Activated CD4-positive, alpha-beta T cell treated with anti-CD3 and anti-CD28 coated beads, Interleukin-2, Interleukin-4, amounts not matched to agents 100 ng/mL and 50 ng/mL, durations not matched to agents 16 hours and 8 hours (primary cell): ENCODE measurements at regions not wholly inside any gene's neighbourhood (a gene's known extent, or its start where the extent isn't known, plus 50 kb on each side); places are given as distances from the start of the nearest gene placed in this dataset.

Experiments used
- DNase-seq: peaks from one replicate; pipeline ENCODE4 v3.0.0-alpha.2; 2020; ENCODE audit warnings: low spot score

DNA sequence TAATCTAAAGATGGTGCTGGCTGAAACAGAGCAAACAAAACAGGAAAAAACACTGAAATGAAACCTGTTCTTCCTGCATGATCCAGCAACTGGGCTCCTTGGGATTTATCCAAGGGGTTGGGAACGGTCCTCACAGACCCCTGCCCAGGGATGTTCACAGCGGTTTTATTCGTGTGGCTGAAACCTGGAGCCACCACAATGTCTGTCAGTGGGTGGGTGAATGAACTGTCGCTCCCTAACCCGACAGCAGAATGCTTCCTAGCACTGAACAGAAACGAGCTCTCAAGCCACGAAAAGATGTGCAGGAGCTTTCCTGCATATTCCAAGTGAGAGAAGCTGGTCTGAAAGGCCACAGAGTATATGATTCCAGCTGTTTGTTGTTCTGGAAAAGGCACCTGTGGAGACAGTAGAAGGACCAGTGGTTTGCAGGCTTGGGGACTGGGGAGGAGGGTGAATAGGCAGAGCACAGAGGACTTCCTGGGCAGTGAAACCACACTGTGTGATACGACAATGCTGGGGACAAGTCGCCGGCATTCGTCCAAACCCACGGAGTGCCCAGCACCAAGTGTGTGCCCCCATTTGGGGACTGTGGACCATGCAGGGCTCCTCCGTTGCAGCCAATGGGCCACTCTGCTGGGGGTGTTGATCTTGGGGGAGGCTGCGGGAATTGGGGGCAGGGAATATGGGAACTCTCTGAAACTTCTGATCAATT lies 73.9 kb downstream of the TEX29 start:
- DNase-seq: no peak

DNA sequence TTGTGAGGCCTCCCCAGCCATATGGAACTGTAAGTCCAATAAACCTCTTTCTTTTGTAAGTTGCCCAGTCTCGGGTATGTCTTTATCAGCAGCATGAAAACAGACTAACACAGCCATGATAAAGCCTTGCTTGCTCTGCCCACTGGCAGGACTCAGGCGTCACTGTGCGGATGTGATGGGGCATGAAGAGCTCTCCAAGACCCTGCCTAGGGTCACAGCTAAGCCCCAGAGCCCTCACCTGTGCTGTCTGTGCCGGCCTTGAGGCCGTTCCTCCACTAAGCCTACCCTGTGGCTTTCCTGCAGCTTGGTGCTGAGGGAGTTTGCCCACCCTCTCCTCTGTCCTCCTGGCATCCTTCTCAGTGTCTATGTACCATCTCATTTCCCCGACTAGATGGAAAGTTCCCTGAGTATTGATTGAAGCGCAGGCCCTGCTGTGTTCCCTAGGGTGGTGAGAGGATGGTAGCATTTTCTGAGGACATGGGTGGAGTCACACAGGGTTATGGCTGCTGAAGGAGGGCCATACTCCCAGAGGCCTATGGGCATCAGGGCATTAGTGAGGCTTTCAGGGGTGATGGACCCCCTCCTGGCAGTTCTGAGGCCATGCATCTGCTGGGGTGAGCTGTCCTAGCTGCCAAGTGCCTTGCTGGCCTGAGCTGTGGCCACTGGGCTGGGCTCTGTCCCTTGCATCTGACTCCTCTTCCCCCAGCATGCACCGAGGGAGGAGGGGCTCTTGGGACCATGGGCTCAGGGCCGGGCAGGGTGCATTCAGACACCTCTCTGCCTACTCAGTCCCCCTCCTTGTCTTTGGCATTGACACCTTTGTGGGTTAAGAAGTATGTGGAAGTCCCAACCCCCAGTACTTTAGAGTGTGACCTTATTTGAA lies 75.3 kb downstream of the TEX29 start:
- DNase-seq: no peak

DNA sequence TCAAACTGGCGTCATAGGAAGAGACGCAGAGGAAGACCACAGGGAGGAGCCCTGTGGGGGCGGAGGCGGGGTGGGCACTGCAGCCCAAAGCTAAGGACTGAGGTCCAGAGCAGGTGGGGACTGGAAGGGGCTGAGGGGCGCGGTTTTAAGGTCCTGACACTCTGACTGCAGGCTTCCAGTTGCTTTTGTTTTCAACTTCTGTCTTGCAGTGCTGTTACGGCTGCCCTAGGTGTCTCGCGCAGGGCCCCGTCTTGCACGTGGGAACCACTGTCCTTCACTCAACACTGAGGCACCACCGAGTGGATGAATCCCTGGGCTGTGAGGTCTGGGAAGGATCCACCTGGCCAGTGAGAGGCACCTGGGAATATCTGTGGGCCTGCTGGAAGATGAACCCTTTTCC lies 76.0 kb downstream of the TEX29 start:
- DNase-seq: no peak

DNA sequence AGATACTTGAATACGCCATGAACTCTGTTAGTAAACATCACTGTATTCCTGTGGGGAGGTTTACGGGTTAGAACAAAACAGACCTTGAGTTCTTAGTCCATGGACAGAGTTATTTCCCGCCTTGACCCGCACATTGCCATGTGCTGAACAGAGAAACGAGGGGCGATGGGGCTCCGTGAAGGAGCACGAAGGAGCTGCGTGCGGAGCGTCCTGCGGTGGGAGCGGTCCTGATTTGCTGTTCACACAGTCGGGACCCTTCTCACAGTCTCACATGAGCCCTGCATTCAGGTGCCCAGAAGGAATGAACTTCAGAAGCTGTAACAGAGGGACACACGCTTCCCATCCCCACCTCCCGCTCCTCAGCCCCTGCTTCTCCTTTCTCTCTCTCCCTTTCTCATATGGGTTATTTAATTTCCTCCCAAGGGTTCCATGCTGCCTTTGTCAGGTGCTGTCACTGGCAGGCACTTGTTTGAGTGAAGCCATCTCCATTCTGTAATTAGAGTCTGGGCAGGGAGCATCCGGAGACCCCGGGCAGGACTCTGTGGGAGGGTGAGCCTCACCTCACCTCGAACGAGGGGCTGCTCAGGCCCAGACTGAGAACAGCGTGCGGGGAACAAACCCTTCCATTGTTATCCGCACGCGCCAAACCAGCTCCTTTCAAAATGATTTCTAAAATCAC lies 76.9 kb downstream of the TEX29 start:
- DNase-seq: no peak

DNA sequence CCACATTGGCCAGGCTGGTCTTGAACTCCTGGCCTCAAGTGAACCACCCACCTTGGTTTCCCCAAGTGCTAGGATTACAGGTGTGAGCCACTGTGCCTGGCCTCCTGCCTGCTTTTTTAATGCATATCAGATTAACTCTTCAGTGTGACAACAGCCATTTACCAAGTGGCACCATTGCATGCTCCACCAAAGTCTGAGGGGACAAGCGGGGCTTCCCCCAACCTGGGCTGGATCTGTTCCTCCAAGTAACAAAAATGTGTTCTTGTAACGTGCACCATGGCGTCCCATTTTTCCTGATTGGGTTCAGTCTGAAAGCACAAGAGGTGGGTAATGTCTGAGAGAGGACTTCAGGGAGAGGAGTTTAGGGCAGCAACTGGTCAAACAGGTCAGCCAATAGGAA lies 77.8 kb downstream of the TEX29 start:
- DNase-seq: no peak

DNA sequence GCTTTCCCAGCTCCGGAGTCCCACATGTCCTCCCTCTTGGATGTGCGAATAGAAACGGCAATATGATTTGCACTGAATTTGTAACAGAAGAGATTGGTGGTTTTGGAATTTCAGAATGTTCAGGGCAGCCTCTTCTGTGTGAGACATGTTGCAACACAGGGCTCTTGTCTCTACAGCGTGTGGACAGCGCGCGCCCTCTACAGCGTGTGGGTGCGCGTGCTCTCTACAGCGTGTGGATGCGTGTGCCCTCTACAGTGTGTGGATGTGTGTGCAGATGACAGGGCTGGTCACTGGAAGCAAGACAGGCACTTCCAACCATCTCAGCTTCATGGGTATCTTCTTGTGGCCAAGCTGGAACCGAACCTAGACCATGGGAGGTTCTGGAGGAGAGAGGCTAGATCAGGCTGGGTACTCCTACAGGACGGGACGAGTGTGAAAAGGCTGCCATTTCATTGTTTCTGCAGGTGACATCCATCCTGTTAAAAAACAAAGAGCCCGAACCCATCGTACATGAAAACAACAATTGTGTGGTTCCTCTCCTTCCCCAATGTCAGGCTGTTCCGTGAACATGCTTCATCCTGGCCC lies 78.4 kb downstream of the TEX29 start:
- DNase-seq: no peak

DNA sequence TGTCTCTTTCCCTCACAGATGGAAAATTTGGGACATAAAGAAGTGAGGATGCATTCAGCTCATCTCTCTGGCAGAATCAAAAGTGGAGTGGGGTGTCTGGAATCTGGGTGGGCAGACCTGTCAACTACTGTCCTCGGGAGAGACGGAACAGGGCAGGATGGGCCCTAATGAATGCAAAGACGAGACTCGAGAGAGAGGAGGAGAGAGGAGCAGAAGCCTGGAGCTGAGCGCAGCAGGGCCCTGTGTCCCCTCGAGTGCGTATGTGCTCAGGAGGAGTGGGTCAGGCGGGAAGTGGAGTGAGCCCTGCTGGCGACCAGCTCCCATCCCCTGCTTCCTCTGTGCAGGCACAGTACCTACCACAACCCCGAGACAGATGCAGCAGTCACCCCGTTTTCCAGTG lies 78.9 kb downstream of the TEX29 start:
- DNase-seq: no peak

DNA sequence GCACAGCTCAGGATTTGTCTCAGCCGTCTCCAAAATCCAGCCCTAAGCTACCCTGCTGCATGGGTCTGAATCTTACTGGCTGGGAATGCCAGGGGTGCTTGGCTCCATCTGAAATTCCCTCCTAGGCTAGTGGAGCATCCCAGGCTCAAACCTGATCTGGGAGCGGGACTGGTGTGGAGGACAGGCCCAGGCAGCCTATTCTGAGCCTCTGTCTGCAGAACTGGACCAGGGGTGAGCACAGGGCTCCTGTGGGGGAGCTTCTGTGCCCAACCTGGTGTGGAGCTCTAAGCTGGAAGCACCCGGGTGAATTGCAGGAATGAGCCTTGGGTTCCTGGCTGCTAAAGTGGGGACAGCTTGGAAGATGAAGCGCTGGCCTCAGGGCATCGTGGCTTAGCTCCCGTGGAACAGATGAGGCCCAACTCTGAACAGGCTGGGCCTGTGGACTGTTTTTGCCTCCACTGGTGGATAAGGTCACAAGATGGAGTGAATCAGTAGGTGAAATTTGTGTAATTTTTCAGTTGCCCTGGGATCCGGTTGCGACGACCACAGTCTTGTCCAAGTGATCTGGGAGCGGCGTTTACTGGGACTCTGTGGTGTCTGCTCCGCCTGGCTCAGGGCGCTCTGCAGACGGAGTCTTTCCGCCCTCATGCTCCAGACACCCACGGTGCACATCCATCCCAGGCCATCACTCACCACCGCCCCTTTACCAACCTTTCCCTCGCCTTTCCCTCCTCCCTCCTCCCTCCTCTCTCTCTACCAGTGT lies 79.5 kb downstream of the TEX29 start:
- DNase-seq: no peak

DNA sequence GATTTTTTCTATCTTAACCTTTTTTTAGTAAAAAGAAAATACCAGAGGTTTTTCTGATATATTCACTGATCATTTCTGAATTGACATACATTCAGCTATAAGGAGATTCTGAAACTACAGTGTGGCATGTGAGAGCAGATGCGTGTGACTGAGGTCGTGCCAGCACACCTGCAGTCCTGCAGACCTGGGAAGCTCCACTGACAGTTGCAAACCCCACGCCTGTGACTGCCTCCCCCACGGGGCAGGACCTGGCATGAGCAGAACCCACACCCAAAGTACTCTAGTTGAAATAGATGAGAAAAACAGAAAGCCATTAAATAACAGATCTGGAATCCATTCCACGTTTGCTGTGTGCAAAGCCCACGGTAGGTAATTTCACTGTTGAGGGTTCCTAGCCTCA lies 80.7 kb downstream of the TEX29 start:
- DNase-seq: no peak

DNA sequence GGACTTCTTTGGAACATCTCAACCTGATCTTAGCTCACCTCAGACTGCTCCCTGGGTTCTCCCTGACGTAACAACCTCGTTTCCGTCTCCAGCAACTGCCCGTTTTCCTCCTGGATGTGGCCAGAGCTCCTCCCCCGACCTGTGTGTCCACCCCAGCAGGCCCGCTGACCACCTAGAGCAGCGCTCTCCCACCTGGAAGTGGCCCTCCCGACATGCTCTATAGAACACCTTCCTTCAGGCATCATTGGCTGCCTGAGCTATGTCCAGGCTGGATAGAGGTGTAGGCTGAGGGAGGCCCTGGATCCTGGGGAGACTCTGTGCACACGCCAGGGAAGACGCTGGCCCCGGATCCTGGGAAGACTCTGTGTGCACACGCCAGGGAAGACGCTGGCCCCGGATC lies 81.3 kb downstream of the TEX29 start:
- DNase-seq: no peak

DNA sequence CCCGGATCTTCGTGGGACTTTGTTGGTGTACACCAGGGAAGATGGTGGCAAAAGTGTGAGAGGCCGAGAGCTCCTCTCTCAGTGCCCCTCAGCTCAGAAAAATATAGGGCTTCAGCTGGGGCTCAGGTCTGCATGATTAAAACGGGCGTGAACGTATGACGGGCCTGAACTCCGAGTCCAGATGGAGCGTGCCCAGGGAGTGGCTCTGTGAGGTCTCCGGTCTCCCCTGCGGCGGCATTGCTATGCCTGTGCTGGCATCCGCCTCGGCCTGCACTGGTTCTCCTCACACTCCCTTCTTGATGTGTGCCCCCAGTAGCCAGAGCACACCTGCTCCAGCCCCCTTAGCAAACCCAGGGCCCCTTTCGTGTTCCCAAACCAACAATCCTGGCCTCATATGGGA lies 82.0 kb downstream of the TEX29 start:
- DNase-seq: no peak

DNA sequence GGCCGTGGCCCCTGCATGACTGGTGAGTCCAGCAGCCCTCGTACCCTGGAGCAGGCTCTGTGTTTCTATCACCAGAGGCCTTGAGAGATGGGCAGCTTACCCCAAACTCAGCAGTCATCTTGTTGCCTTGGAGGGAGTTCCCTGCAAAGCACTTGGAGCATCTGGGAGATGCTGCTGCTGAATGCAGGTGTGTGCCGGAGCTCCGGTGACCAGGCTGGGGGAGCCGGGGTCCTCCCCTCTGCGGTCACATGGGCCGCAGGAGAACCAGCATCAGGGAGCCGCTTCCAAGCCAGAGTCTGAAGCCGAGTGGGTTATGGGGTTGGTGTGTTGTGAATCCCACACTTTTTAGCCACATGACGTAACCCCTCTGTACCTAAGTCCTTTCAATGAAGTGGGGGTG lies 82.8 kb downstream of the TEX29 start:
- DNase-seq: no peak

DNA sequence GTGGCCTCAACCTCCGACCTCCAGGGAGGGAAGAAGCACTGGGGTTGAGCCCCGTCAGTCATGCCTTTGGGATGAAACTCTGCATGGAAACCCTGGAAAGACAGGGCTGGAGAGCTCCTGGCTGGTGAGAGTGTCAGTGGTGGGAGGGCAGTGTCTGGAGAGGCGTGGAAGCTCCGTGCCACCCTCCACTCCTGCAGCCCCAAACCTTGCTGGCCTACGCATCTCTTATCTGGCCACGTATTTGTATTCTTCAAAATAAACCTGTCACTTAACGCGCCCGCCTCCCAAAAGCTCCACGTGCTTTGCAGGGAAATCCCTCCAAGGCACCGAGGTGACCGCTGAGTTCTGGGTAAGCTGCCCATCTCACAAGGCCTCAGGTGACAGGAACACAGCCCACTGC lies 84.3 kb downstream of the TEX29 start:
- DNase-seq: no peak

DNA sequence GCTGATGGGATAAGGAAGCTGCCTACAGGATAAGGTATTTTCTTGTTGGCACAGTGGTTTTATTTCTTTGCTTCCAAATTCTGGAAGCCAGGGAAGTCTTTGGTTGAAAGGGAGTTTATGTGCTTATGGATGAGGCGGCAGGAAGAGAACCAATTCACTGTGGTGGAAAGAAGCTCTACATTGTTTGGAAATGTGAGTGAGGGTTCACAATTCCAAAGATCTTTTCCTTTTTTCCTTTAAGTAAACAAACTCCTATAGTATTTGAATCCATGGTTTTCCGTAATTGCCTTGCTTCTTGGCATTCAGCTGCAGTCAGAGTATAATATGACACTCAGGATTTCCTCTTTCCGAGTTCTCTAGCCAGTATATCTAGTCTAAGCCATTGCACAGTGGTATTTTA lies 86.2 kb downstream of the TEX29 start:
- no peak for DNase-seq

DNA sequence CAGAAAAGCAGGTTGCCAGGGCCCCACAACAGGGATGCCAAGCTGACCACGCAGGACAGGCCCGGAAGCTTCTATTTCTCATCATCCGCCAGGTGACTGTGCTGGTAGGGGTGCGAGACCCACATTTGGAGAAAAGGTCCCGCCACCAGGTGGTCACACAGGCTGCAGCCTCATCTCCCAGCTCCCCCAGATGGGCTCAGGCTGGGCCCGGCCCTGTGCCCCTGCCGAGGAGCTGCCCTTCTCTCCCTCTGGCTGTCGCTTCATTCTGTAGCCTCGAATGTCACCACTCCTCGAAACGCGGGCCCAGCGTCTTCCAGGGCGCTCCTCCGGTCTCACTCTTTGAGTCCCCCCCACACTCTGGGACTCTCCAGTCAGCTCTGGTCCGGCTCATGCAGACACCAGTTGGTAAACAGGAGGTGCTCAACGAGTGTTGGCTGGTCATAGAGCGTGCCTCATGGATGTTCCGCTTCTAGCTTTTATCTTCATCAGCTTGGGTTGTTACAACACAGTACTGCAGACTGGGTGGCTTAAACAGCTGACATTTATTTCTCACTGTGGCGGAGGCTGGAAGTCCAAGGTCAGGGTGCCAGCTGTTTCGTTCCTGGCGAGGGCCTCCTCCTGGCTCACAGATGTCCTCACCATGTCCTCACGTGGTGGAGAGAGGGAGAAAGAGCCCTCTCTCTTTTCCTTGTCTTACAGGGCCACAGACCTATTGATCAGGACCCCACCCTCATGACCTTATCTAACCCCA lies 87.1 kb downstream of the TEX29 start:
- no peak for DNase-seq

DNA sequence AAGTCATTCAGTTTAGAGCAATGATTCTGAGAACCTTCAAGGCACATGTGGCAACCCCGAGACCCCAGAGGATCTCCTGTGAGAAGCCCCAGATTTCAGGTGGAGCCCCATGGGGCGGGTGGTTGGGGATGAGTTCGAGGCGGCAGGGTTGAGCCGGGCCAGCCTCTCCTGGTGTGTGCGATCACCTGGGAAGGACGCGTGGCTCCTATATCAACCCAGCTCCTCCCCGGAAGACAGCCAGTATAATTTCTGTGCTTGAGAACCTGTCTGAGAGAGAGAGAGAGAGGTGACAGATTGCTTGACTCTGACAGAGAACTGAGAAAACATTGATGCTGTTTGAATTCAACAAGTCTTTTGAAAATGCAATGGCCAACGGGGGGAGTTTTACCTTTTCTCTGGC lies 89.0 kb downstream of the TEX29 start:
- no peak for DNase-seq

DNA sequence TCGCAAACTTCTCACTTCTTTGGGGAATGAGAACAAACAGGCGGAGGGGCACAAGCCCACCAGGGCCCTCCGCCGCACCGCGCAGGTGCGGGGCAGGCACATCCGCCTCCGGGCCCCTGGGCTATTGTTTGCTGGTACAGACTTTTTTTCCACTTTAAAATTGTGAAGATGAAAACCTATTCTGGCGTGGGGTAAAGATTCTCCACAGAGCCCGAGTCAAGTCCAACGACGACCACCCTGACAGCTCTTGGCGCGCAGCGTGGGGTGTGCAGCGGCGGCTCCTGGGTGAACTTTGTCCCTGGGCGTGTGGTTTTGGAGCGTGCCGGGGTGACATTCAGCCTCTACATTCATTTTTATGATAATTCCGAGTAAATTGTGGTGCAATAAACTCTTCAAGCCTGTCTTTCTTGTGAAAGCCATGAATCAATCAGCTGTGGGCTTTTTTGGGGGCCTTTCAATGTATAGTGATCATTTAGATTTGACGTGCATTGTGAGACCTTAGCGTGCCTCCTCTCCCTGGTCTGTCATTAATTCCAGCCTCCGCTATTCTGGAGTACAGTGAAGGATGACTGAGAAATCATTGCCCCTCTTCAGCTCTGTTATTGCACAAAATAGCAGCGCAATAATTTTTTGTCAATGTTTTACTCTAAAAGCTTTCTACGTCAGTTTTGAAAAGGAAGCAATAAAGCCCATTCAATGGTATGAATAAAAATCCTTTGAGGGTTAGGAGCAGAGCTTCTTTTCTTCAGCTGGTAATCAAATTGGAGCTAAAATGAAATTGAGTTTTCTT lies 90.0 kb downstream of the TEX29 start:
- no peak for DNase-seq

DNA sequence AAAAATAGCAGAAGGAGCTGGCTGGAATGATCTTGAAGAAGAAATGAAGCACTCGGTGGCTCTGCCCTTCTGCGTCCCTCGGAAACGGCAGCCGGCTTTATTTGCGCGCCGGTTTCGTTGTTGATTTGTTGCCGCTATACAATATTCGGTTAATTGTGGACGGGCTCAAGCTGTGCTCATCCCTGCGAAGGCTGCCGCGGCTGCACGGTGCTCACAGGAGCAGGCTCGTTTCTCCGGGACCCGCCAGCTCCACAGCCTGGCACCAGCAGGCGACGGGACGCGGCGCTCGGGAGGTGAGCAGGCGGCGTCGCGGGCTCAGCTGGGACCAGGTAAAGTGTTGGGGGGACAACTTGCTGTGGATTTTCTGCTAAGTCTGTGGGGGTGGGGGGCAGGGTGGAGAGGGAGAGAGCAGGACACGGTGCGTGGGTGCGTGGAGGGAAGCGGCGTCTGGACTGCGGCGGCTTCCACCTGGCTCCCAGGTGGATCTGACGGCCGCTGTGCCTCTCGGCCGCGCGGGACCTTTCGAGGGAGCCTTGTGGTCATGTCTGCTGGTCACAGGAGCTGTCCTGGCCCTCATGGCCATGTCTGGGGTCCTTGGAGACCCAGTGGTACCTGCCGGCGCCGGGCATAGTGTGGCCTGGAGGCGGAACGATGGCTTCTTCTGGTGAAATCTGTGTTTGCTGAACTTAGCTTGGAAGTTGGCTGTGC lies 90.9 kb downstream of the TEX29 start:
- no peak for DNase-seq

DNA sequence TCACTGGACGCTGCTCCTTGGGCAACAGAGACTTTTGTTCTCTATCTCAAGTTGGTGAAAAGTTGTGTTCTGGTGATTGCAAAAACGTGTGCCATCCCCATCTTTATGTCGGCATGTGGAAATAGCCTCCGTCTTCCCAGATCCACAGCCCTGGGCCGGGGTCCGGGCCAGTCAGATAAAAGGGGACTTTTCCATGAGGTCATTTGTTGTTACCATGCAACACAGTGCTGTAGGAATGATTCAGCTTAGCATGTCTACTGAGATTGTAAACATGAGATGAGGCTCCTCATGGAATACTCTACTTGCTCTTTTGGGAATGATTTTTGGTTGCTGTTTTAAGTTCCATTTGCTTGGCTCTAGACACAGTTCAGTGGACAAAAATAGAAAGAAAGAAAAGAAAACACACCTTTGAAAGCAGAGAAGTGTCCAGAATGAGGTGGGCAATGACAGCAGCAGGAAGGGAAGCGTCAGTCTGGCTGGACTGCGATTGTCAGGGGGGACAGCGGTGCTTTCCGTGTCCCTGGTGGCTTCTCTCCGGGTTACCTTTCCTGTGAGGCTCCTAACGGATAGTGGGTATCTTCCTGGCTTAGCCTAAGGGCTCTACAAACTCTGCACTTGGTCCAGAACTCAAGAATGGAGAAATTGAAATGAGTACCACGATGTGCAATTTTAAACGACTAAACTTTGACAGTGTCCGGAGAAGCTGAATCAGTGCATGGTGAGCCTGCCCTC lies 91.6 kb downstream of the TEX29 start:
- DNase-seq: no peak
